GM12872 (cell line): ENCODE measurements at regions not wholly inside any gene's neighbourhood (a gene's known extent, or its start where the extent isn't known, plus 50 kb on each side); places are given as distances from the start of the nearest gene placed in this dataset.

Experiments used
- CTCF ChIP-seq: IDR thresholded peaks from 3 replicates; pipeline ENCODE4 v1.5.1; 2011; ENCODE audit warnings: low read depth, mild to moderate bottlenecking, low read length, moderate library complexity; ENCODE audit not compliant: insufficient read depth

DNA sequence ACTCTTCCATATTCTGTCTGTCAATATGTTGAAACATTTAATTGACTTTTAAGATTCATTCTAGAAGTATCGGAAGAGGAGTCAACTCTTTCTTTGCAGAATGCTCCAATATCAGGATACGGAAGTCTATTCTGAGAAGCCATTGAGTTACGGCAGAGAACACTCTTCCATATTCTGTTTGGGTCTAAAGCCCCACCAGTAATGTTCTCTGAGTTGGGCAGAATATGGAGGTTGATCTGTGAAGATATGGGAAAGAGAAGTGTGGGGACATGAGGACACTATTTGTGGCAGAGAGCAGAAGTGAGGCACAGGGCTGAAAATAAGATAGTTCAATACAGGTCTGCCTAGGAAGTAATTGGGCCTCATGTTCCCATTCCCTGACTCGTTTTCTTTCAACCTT lies 300.0 kb downstream of the DIRAS2 start:
- TF ChIP-seq CTCF = no peak

DNA sequence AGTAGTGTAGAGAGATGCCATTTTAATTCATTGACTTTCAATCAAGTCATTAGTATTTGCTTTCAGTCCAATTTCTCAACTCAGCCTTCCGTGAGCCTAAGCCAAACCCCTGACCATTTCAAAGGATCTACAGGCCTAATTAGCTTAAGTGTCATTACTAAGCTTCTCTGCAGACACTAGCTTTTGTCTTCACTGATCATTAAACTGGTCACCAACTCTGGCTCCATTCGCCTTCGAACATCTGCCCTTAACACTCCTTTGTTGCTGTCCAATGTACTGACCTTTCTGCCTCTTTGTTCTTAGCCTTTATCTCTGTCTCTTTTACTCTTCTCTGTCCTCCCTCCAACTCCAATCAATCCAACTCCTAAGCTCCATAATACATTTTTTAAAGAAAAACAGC lies 299.3 kb downstream of the DIRAS2 start:
- no peak for TF ChIP-seq CTCF

DNA sequence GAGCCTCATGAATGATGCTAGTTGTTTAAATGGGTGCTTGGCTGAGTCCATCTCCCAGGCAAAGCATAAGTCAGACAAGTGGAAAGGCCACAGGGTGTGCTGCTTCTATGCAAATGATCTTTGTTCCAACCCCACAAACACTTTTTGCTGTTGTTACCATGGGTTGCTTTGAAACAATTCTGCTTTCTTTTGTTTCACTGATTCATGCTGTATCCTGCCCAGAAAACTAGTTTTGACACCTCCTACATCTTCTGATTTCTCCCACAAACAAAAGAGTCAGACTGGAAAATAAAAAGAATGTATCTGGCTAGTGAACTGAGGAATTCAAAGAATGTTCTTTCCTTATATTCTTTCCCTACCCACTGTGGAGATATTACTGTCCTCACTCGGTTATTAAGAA lies 298.6 kb downstream of the DIRAS2 start:
- no peak for TF ChIP-seq CTCF

GRCh38 chr9:90365666-90366065 lies 277.0 kb downstream of the DIRAS2 start:
- no peak for TF ChIP-seq CTCF

GRCh38 chr9:90368241-90368640 lies 274.4 kb downstream of the DIRAS2 start:
- TF ChIP-seq CTCF = no peak

DNA sequence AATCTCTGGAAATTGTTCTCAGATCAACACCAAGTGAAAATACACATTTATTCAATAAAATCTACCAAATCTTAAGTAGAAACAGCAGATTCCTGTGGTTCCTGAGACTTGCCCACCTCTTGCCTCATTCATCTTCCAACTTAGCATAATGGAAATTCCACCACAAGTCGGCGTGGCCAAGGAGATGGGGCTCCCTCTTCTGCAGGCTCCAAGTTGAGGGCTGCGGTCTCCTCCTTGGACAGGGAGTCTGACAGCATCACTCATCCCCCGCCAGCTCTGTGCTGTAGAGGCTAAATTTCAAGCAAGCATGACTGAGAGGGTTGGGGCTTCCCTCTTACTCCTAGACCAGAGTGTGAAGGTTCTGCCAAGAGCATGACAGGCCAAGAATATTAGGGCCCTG lies 273.7 kb downstream of the DIRAS2 start:
- no peak for TF ChIP-seq CTCF

DNA sequence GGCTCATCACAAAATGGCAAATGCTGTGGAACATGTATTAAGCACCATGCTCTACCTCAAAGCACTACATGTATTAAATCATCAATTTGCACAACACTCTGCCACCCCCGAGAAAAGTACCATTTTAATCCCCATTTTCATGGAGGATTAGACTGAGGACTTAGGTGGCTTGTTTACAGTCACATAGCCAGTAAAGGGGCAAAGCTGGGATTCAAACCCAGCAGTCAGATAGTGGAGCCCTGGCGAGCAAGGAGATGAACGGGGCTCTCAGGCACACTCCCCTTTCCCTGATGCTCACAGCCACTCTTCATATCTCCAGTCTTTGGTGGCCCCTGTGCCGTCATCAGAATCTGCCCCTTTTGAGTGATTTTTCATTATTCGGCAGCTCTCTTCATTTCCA lies 262.9 kb downstream of the DIRAS2 start:
- TF ChIP-seq CTCF = no peak

- TF ChIP-seq CTCF = no peak
These were observed 257.5 kb downstream of the DIRAS2 start for GRCh38 chr9:90385146-90385545.
